ENCODE measurements at regions not wholly inside any gene's neighbourhood (a gene's known extent, or its start where the extent isn't known, plus 50 kb on each side); places are given as distances from the start of the nearest gene placed in this dataset.

GRCh38 chr10:31619531-31620061, 300.6 kb downstream of the ZEB1 start:
- no peak for DNase-seq (ENCODE audit: low read depth in 1 of 2, low spot score in 1 of 2)
- in situ Hi-C loops (cut with HindIII; ENCODE audit: low pct_unique_long_range_greater_than_20kb, low sequenced_read_pairs) = no loop called here
- TF ChIP-seq JUND (IDR thresholded peaks at IDR 0.05; ENCODE audit: low read depth) = no peak

- in situ Hi-C loops (cut with HindIII; ENCODE audit: low pct_unique_long_range_greater_than_20kb, low sequenced_read_pairs) = no loop called here
- no peak for DNase-seq (ENCODE audit: low read depth in 1 of 2, low spot score in 1 of 2)
- TF ChIP-seq JUND (IDR thresholded peaks at IDR 0.05; ENCODE audit: low read depth) = no peak
Measured at GRCh38 chr10:31618541-31619291, 299.7 kb downstream of the ZEB1 start.

DNA sequence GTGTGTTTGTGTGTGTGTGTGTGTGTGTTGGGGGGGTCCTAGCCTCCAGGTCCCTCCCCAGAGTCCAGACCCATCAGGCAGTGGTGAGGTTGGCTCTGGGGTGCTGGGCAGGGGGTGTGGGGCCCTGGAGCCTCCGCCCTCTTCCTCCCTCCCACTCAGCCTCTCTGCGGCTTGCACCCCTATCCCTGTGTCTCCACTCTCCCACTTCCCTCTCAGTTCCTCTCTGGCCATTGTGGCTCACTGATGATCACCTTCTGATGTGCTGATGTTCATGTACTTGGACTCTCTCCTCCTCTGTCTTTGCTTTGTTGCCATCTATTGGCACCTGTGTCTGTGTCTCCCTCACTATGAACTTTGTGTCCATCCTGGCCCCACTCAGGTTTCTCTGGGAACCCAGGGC, 298.7 kb downstream of the ZEB1 start:
- no peak for TF ChIP-seq JUND (IDR thresholded peaks at IDR 0.05; ENCODE audit: low read depth)
- in situ Hi-C loops (cut with HindIII; ENCODE audit: low pct_unique_long_range_greater_than_20kb, low sequenced_read_pairs) = no loop called here
- DNase-seq (ENCODE audit: low read depth in 1 of 2, low spot score in 1 of 2) = no peak

- no peak for TF ChIP-seq JUND (IDR thresholded peaks at IDR 0.05; ENCODE audit: low read depth)
- DNase-seq (ENCODE audit: low read depth in 1 of 2, low spot score in 1 of 2) = no peak
- in situ Hi-C loops (cut with HindIII; ENCODE audit: low pct_unique_long_range_greater_than_20kb, low sequenced_read_pairs) = no loop called here
Measured at GRCh38 chr10:31617133-31617532, 298.1 kb downstream of the ZEB1 start.

GRCh38 chr10:31615129-31615528, 296.1 kb downstream of the ZEB1 start:
- in situ Hi-C loops (cut with HindIII; ENCODE audit: low pct_unique_long_range_greater_than_20kb, low sequenced_read_pairs) = no loop called here
- DNase-seq (ENCODE audit: low read depth in 1 of 2, low spot score in 1 of 2) = no peak

DNA sequence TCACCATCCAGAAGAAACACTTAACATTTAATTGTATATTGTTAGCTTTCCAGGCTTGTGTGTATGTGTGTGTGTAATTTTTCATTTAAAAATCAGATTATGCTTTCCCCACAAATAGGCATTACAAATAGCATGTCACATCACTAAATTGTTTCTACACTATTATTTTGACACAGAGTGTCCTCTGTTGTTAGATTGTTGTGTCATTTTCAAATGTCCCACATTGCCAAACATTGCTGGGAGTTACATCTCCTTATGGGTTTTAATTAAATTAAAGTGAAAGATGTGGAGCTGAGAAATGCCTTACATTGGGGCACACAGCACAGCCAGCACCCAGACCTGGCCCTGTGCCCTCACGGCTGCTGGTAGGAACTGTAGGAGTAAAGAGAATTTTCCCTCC, 295.6 kb downstream of the ZEB1 start:
- TF ChIP-seq JUND (IDR thresholded peaks at IDR 0.05; ENCODE audit: low read depth) = no peak
- no peak for DNase-seq (ENCODE audit: low read depth in 1 of 2, low spot score in 1 of 2)
- in situ Hi-C loops (cut with HindIII; ENCODE audit: low pct_unique_long_range_greater_than_20kb, low sequenced_read_pairs) = no loop called here

More at GRCh38 chr10:31615129-31615528, 296.1 kb downstream of the ZEB1 start:
- no peak for TF ChIP-seq JUND (IDR thresholded peaks at IDR 0.05; ENCODE audit: low read depth)

DNA sequence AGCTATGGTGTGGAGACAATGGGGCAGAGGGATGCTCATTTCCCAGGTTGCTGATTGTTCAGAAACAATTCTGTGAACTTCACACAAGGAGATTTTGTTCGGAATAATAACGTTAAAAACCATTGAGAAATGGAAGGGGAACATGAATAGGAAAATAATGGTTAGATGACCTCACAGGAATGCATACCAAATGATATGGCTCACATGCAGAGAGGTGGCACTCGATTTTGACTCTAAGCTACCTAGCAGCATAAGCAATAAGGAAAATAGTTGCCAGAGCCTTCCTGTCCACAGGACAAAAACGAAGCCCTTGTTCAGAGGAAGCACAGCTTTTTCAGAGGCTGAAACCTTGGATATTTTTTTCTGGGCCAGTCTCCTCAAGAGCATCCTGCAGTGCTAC, 293.1 kb downstream of the ZEB1 start:
- in situ Hi-C loops (cut with HindIII; ENCODE audit: low pct_unique_long_range_greater_than_20kb, low sequenced_read_pairs) = no loop called here
- no peak for DNase-seq (ENCODE audit: low read depth in 1 of 2, low spot score in 1 of 2)
- no peak for TF ChIP-seq JUND (IDR thresholded peaks at IDR 0.05; ENCODE audit: low read depth)

DNA sequence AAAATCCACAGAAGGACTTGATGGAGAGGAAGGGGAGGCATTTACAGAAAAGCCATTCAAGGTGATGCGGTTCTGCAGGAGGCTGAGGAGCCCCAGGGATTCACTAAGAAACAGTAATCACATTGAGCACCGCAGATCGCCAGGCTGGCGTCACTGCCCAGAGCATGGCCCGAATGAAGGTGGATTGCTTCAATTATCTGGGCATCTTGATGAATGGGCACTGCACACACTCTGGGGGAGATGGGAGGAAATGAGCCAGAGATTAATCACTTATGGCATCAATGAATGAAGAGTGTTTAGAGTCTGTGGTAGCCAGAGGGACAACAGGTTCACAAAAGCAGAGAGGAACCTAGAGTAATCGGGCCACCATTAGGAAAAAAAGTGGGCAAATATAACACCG, 292.1 kb downstream of the ZEB1 start:
- in situ Hi-C loops (cut with HindIII; ENCODE audit: low pct_unique_long_range_greater_than_20kb, low sequenced_read_pairs) = no loop called here
- TF ChIP-seq JUND (IDR thresholded peaks at IDR 0.05; ENCODE audit: low read depth) = no peak
- DNase-seq (ENCODE audit: low read depth in 1 of 2, low spot score in 1 of 2) = no peak

GRCh38 chr10:31607481-31607880, 288.5 kb downstream of the ZEB1 start:
- no peak for TF ChIP-seq JUND (IDR thresholded peaks at IDR 0.05; ENCODE audit: low read depth)
- in situ Hi-C loops (cut with HindIII; ENCODE audit: low pct_unique_long_range_greater_than_20kb, low sequenced_read_pairs) = no loop called here
- no peak for DNase-seq (ENCODE audit: low read depth in 1 of 2, low spot score in 1 of 2)

DNA sequence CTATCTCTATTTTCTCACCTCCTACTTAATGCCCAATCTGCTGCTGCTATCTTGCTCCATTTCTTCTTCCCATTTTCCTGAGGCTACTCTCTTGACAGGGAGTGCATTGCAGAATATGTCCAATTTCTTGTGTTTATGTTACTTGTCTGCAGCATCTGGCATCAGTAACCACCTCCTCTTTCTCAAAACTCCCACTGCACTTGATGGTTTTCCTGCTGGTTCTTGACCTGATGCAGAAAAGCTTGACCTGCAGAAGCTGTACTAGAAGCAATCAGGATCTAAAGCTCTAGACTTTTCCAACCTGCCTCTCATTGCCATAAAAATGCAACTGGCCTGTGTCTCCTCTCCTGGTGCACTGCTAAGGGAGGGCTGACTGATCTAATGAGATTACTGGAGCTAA, 287.8 kb downstream of the ZEB1 start:
- TF ChIP-seq JUND (IDR thresholded peaks at IDR 0.05; ENCODE audit: low read depth) = no peak
- no peak for DNase-seq (ENCODE audit: low read depth in 1 of 2, low spot score in 1 of 2)
- in situ Hi-C loops (cut with HindIII; ENCODE audit: low pct_unique_long_range_greater_than_20kb, low sequenced_read_pairs) = no loop called here

DNA sequence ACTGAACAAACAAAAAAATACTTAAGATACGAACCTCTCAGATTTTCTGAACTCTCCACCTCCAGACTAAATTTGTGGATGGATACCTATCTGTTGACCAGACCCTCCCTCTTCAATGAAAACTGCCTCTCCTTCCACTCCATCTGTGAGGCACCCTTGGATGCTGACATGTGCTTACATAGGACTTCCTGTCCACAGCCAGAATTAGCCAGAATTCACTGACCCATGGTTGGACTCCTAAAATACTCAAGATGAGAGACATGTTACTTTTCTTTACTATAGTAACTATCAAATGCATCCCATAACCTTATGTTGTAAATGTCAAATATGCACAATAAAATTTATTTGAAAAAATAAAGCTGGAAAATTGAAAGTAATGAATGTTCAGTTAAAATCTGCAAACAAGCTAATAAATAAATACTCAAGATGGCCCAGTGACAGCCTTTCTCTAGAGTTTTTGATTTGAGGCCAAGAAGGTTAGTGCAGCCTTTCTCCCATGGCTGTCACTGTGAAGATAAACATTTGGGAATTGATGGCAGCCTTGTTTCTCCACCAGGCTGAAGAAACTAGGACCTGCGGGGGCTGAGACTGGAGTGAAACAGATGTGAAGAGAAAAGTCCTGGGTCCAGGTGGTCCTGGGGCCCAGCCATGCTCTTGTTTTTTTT, 287.0 kb downstream of the ZEB1 start:
- DNase-seq (ENCODE audit: low read depth in 1 of 2, low spot score in 1 of 2) = no peak
- TF ChIP-seq JUND (IDR thresholded peaks at IDR 0.05; ENCODE audit: low read depth) = no peak
- in situ Hi-C loops (cut with HindIII; ENCODE audit: low pct_unique_long_range_greater_than_20kb, low sequenced_read_pairs) = no loop called here

GRCh38 chr10:31605426-31605825, 286.4 kb downstream of the ZEB1 start:
- no peak for TF ChIP-seq JUND (IDR thresholded peaks at IDR 0.05; ENCODE audit: low read depth)
- in situ Hi-C loops (cut with HindIII; ENCODE audit: low pct_unique_long_range_greater_than_20kb, low sequenced_read_pairs) = no loop called here
- DNase-seq (ENCODE audit: low read depth in 1 of 2, low spot score in 1 of 2) = no peak

DNA sequence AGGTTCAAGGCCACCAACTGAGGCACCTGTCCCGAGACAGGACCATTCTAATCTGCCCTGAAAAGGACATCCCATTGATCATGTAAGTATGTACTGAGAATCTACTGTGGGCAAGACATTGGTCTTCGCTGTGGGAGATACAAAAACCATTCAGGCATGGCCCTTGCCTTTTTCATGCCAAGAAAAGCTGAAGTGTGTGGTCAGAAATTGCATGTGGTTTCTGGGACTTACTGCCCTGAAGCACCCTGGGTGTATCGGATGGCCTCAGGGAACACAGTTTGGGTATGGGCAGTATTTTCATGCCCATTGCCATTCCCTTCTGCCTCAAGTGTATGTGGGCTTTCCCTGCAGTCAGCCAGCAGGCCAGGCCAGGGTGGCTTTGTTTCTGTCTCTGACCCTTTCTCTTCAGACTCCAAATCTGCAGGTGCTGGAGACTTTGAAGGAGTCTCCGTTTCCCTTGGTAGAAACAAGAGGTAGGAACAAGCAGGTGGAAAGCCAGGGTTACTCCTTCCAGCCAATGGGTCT, 285.7 kb downstream of the ZEB1 start:
- no peak for DNase-seq (ENCODE audit: low read depth in 1 of 2, low spot score in 1 of 2)
- TF ChIP-seq JUND (IDR thresholded peaks at IDR 0.05; ENCODE audit: low read depth) = no peak
- in situ Hi-C loops (cut with HindIII; ENCODE audit: low pct_unique_long_range_greater_than_20kb, low sequenced_read_pairs) = no loop called here
